ENCODE measurements at regions not wholly inside any gene's neighbourhood (a gene's known extent, or its start where the extent isn't known, plus 50 kb on each side); places are given as distances from the start of the nearest gene placed in this dataset.

DNA sequence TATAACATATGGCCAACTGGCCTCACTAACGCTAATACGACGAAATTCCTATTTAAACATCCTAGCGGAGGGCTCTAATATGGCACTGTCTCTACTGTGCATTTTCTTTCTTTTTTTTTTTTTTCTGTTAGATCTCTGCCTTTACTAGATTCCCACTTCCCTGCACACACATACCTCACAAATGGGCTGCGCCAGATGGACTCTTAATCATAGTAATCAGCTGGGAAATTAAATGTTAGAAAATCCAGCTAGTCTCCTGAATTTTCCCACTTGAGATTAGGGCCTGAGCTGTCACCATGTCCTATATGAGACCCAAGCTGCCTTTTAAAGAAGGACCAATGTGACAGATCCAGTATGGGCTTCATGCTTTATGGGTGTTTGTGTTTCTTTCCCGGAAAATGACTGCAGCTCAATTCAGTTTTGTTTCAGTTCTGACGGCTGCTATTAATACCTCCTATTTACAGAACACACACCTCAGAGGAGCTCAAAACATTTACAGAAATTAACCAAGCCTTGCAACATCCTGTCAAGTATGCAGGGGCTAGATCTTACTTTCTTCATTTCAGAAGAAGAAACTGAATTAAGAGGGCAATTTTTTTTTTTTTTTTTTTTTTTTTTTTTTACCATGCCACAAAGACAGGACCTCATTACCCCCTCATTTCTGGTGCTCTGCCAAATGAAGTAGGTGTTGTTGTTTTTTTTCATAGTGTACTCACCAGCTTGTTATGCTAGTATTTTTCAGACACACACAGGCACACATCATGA is 49.8 kb upstream of the BLID start:
- no peak for DNase-seq

All from stimulated activated CD4-positive, alpha-beta T cell treated with anti-CD3 and anti-CD28 coated beads, Interleukin-2, amount 100 ng/mL, for 24 hours (primary cell).